GM21526 (cell line): ENCODE measurements at regions not wholly inside any gene's neighbourhood (a gene's known extent, or its start where the extent isn't known, plus 50 kb on each side); places are given as distances from the start of the nearest gene placed in this dataset.

Source experiments
- ATAC-seq: cut with Tn5 transposase; IDR thresholded peaks from one replicate; pipeline ENCODE4 v1.9.1; 2021; ENCODE audit warnings: moderate library complexity; ENCODE audit not compliant: unreplicated experiment, low FRiP score

DNA sequence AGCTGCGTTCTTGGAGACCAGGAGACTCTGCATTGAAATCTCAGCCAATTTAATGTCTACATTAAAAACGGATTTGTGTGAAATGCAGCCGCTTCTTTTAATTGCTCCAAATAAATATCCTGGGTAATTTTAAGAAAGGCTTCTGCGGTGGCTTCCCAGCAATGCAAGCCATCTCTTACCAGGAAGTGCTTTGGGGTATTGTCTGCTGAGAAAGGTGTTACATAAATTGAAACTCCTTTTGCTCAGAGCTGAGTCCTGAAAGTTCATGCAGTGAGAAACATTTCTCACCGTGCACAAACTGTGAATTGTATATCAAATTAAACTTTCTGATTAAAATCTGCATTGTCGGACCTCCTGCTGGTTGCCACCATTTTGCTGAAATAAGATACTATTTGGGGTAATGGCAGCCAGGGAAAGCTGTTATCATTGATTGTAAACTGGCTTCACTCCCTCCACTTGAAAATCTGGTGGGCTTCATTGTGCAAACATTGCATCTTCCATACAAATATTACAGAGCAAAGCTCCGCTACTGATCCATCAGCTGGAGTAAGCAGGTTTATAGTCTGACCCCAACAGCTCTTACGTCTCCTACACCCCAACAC lies 59.5 kb downstream of the ZIC5 start:
- no peak for ATAC-seq

DNA sequence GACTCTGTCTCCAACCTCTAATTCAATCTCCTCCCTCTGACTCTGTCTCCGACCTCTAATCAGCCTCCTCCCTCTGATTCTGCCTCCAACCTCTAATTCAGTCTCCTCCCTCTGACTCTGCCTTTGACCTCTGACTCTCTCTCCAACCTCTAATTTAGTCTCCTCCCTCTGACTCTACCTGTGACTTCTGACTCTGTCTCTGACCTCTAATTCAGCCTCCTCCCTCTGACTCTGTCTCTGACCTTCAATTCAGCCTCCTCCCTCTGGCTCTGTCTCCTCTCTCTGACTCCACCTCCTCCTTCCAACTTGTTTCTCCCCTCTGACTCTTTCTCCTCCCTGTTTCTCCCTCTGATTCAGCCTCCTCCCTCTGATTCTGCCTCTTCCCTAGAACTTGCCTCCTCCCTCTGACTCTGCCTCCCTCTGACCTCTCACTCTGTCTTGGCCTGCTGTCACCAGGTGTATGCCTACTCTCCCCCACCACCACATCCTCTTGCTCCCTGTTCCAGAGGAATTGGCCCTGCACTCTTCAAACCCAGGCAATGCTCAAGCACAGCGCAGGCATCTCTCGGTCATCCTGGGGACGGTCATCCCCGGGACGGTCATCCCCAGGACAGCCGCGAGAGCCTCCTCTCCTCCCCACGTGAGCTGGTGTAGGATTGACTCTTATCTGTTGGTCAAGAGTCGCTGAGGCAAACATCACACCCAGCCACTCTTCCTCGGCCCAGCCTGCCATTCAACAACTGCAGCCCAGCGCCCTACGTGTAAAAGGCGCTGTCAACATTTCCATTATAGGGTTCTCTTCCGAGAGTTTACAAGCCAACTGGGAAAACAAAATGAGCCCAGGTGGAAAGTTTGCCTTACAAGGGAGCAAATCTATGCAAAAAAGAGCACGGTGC lies 60.2 kb downstream of the ZIC5 start:
- no peak for ATAC-seq

DNA sequence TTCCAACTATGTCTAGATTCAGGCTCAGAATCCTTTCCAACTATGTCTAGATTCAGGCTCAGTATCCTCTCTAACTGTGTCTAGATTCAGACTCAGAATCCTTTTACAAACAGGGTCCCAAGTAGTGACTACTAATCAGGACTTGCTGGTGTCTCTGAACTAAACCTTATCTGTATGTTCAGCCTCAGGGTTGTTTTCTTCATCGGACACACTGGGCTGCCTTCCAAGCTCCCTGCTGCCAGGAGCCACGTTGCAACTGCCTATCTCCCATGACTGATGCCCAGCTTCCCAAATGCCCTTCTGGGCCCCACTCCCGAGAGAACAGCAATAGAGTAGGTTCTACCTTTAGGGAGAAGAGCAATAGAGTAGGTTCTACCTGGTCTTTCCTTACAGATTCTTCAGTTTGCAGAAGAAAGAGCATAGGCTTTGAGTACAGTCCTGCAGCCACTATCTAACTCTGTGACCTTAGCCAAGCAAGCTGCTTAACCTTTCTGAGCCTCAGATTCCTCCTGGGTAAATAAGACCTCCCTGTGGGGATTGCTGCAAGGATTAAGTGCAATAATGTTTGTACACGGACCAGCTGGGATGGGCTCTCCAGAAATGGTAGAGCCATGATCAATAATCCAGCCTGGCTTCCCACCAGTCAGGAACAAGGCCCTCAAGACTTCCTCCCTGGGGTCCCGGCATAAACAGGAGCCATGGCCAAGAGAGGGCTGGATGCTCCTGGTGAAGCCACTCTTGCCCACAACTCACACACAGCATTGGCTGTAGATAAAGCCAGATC lies 61.5 kb downstream of the ZIC5 start:
- no peak for ATAC-seq

GRCh38 chr13:99909097-99909835 lies 62.3 kb downstream of the ZIC5 start:
- no peak for ATAC-seq

- no peak for ATAC-seq
These were observed 63.3 kb downstream of the ZIC5 start for GRCh38 chr13:99908140-99908803.

GRCh38 chr13:99907627-99908026 lies 63.9 kb downstream of the ZIC5 start:
- ATAC-seq, result no peak

- no peak for ATAC-seq
These were observed 64.5 kb downstream of the ZIC5 start for GRCh38 chr13:99907038-99907437.

DNA sequence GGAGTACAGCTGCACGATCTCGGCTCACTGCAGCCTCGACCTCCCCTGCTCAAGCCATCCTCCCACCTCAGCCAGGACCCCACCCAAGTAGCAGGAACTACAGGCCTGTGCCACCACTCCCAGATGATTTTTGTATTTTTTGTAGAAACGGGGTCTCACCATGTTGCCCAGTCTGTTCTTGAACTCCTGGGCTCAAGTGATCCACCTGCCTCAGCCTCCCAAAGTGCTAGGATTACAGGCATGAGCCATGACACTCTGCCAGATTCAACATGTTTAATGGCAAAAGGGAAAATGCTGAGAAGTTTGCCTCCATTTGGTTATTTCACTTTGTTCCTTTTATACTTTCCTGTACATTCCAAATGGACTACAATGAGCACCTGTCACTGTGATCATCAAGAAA lies 65.8 kb downstream of the ZIC5 start:
- ATAC-seq, result no peak

GRCh38 chr13:99905224-99905623 lies 66.3 kb downstream of the ZIC5 start:
- no peak for ATAC-seq

- ATAC-seq, result no peak
These were observed 68.4 kb downstream of the ZIC5 start for GRCh38 chr13:99903140-99903539.

DNA sequence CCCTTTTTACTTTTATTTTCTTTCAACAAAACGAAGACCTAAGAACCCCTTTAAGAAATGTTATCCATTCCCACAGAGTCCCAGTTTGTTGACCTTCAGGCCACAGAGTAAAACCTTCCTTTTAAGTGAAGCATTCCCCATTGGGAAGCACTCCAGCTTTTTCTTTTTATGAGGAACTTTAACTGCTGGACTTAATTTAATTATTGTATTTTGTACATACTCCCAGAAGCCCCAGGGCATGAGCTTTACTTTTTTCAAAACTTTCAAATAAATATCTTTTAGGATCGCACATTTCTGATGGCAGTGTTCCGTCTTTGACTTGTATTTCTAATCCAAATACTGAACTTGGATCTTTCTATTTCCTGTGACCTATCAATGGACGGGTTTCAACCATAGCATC lies 68.9 kb downstream of the ZIC5 start:
- no peak for ATAC-seq

DNA sequence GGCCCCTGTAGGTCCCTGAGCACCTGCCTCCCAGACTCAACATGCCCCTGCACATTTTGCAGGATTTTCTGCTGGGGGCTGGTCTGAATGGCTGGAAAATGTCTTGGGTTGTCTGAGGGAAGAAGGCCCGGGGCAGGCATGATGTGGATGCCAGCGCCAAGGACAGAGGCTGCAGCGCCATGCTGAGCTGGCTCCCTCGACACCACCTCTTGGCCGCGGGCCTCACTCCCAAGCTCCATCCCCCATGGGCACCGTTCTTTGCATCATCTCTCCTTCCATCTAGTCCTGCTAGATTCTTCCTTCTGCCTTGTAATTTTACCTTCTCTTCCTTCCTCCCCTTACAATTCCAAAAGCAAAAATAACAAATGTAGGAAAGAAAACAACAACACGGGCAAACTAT lies 70.6 kb downstream of the ZIC5 start:
- ATAC-seq, result no peak

GRCh38 chr13:99898421-99898820 lies 73.1 kb downstream of the ZIC5 start:
- no peak for ATAC-seq

GRCh38 chr13:99897076-99897440 lies 74.5 kb downstream of the ZIC5 start:
- ATAC-seq, result no peak

GRCh38 chr13:99896369-99897075 lies 75.0 kb downstream of the ZIC5 start:
- no peak for ATAC-seq

DNA sequence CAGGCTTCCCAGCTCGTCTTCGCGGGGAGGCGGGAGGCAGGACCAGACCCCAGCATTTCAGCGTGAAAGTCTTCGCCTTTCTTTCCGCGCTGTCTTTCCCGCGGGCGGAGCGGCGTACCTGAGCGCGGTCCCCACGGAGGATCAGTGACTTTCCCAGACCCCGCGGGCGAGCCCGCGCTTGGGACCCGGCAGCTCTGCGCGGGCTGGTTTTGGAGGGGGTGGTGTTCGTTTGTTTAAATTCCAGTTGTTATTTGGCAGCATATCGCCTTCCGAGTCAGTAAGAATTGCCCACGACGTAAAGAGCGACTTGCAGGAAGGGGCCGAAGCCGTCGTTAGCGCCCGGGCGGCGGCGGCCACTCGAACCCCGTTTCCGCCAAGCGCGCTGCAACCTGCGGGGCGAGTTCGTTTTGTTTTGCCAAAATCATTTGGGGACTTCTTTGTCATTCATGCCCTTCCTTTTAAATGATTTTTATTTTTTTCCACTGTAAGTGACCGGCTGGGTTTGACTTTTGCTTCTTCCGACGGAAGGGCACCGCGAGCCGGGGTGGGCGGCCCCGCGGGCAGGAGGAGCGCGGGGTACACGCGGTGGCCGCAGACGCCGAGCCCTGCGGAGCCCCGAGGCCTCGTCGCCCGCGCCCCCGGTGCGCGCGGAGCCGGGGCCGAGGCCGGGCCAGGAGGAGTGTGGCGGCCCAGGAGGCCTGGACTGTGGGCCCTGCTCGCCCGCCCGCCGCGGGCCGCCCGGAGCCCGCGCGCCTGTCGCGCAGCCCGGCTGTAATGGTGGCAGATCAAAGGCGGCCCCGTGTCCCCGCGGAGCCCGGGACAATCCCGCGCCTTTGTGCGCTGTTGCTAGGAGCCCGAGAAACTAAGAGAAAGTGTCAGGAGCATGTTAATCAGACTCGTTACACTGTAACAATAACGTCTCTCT lies 75.9 kb downstream of the ZIC5 start:
- ATAC-seq, result no peak

DNA sequence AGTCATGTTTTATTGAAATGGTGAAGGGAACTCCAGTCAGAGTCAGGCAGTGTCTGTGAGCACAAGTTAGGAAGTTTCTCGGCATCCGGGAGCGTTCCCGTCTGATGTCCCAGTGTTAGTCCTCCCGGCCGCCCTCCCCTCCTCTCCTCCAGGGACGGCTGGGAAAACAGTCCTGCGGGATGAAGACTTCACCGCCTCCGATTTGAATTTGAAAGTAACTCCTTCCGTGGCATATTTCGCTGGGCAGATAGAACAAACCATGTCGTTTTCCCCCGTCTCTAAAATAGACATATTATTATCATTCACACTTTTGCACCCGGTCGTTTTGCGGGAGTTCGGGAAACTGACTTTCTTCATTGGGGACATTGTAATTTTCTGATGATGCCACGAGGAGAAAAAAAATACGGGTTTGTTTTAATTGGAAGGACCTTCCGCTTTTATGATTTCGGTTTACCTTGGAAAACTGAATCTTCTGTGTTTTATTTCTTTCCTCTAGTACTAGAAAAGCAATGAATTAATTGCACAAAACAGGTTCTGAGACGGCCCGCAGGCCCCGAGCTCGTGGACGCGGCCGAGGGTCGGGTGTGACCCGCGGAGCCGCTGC lies 76.6 kb downstream of the ZIC5 start:
- ATAC-seq, result no peak
